OCI-LY3 (cell line): ENCODE measurements at regions not wholly inside any gene's neighbourhood (a gene's known extent, or its start where the extent isn't known, plus 50 kb on each side); places are given as distances from the start of the nearest gene placed in this dataset.

Source experiments
- EZH2phosphoT487 ChIP-seq: fragments of 200-600 bp; shearing (Covaris generic); IDR thresholded peaks from 2 replicates; pipeline ENCODE4 v1.6.1; 2018; ENCODE audit warnings: antibody characterized with exemption, mixed run types, low read depth
- TF ChIP-seq, protein P1 (sequence below): fragments of 200-600, 300-600 bp; sonication (generic); IDR thresholded peaks from 2 replicates; pipeline ENCODE4 v1.5.1; 2014; ENCODE audit warnings: antibody characterized with exemption, low read length, low read depth

DNA sequence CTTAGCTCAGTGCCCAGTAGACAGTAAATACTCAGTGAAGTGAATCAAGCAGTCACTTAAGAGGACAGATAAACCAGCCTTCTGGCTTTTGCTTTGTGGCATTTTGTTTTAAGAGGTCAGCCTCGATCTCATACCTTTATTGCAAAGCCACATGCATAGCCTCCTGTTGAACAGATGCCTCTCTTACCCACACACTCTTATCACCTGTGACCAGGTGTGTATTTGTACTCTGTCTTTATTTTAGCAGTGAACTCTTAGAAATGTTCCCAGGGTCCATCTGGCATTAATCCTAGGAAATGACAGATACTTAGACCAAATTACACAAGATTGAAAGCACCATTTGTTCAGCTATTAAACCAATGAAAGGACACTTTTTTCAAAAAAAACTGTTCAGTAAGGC, 1426.5 kb downstream of the CDH11 start:
- TF ChIP-seq, protein P1, sequence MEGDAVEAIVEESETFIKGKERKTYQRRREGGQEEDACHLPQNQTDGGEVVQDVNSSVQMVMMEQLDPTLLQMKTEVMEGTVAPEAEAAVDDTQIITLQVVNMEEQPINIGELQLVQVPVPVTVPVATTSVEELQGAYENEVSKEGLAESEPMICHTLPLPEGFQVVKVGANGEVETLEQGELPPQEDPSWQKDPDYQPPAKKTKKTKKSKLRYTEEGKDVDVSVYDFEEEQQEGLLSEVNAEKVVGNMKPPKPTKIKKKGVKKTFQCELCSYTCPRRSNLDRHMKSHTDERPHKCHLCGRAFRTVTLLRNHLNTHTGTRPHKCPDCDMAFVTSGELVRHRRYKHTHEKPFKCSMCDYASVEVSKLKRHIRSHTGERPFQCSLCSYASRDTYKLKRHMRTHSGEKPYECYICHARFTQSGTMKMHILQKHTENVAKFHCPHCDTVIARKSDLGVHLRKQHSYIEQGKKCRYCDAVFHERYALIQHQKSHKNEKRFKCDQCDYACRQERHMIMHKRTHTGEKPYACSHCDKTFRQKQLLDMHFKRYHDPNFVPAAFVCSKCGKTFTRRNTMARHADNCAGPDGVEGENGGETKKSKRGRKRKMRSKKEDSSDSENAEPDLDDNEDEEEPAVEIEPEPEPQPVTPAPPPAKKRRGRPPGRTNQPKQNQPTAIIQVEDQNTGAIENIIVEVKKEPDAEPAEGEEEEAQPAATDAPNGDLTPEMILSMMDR, result no peak
- no peak for TF ChIP-seq EZH2phosphoT487
